DND-41 (cell line): ENCODE measurements at regions not wholly inside any gene's neighbourhood (a gene's known extent, or its start where the extent isn't known, plus 50 kb on each side); places are given as distances from the start of the nearest gene placed in this dataset.

ENCODE experiments used
- CTCF ChIP-seq: IDR thresholded peaks from 2 replicates; pipeline ENCODE4 v1.5.1; 2012; ENCODE audit warnings: borderline replicate concordance, low read length, moderate library complexity, mild to moderate bottlenecking; ENCODE audit not compliant: poor library complexity, severe bottlenecking; ENCODE audit errors: extremely low read depth
- EZH2 ChIP-seq: IDR thresholded peaks from 3 replicates; pipeline ENCODE4 v1.6.1; 2012; ENCODE audit warnings: borderline replicate concordance, low read depth, mild to moderate bottlenecking, moderate library complexity, low read length, inconsistent platforms; ENCODE audit not compliant: severe bottlenecking

GRCh38 chr1:119245881-119246280 lies 105.4 kb upstream of the WARS2 start:
- TF ChIP-seq CTCF (no peak), EZH2 (no peak)
